DMS153 (cell line): ENCODE measurements at regions not wholly inside any gene's neighbourhood (a gene's known extent, or its start where the extent isn't known, plus 50 kb on each side); places are given as distances from the start of the nearest gene placed in this dataset.

Experiments used
- DNase-seq: peaks from one replicate; lab custom pipeline; 2025; lab: John Stamatoyannopoulos, UW

- no peak for DNase-seq
Observed at GRCh38 chr3:195013411-195014361, 257.3 kb downstream of the XXYLT1 start.

GRCh38 chr3:195015021-195015420 is 255.9 kb downstream of the XXYLT1 start:
- DNase-seq = no peak

- no peak for DNase-seq
Observed at GRCh38 chr3:195017151-195017550, 253.8 kb downstream of the XXYLT1 start.
